ENCODE measurements at regions not wholly inside any gene's neighbourhood (a gene's known extent, or its start where the extent isn't known, plus 50 kb on each side); places are given as distances from the start of the nearest gene placed in this dataset.
A peak's percentile ranks its signal among the peaks of the same experiment; 100 is the strongest.

DNA sequence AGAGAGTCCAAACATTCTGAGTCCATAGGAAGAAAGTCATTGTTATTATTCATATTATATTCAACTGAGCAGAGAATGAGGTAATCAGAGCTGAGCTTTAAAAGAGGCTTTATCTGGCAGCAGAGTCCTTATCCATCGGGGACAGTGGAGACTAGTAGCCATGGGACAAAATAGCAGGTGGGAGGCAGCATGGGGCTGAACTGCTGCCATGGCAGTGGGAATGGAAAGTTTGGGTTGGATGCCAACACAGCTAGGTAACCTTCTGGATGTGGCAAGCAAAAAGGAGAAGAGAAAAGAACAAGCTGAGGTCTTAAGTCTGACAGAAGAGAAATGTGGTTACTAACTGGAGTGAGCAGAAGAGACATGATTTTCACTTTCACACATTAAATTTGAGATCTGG lies 71.0 kb upstream of the CDKN3 start:
- no peak for DNase-seq (ENCODE audit: low spot score)
- Histone ChIP-seq H3K4me1 (peaks cover 0 to 8% of the 10 kb centered on the region in 2 donors), H3K4me3 (no peak overlapping the region), H3K27me3 (no peaks in the 10 kb centered on the region), H3K36me3 (no peaks in the 10 kb centered on the region), H3K27ac (no peak overlapping the region), H3K9me3 (no peaks in the 10 kb centered on the region)
- TF ChIP-seq, protein P1, sequence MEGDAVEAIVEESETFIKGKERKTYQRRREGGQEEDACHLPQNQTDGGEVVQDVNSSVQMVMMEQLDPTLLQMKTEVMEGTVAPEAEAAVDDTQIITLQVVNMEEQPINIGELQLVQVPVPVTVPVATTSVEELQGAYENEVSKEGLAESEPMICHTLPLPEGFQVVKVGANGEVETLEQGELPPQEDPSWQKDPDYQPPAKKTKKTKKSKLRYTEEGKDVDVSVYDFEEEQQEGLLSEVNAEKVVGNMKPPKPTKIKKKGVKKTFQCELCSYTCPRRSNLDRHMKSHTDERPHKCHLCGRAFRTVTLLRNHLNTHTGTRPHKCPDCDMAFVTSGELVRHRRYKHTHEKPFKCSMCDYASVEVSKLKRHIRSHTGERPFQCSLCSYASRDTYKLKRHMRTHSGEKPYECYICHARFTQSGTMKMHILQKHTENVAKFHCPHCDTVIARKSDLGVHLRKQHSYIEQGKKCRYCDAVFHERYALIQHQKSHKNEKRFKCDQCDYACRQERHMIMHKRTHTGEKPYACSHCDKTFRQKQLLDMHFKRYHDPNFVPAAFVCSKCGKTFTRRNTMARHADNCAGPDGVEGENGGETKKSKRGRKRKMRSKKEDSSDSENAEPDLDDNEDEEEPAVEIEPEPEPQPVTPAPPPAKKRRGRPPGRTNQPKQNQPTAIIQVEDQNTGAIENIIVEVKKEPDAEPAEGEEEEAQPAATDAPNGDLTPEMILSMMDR (IDR thresholded peaks at IDR 0.05) = no peak

DNA sequence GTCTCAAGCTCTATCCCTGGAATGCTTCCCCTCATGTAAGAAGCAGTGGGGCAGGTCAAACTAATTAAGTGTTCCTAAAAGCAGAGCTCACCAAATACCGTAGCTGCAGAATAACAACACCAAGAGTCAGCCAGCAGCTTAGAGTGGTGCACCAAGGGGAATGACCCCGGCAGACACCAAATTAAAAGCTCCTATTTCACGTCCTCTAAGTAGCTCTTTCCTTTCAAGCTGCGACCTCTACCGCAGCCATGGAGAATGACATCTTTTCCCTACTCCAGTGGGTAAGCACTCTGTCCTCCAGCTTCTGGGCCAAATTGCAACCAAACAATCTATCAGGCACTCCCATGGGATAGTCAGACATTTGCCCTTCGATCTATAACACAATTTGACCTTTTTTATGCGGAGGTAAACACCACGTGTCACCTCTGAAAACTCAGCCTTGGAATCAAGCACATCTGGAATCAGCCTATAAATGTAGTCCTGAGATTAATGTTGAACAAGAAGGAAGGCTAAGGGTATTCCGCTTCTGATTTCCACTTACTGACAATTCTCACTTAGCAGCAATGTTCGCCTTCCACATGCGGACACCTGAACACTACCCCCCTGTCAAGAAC lies 67.6 kb upstream of the CDKN3 start:
- Histone ChIP-seq H3K27me3 (no peaks in the 10 kb centered on the region), H3K27ac (no peak overlapping the region), H3K4me3 (no peak overlapping the region), H3K4me1 (peaks cover 0 to 8% of the 10 kb centered on the region in 2 donors), H3K36me3 (no peaks in the 10 kb centered on the region), H3K9me3 (no peaks in the 10 kb centered on the region)
- DNase-seq (ENCODE audit: low spot score) = peak; percentile 68
- TF ChIP-seq, protein P1 (IDR thresholded peaks at IDR 0.05) = peak; percentile 76 to 78

DNA sequence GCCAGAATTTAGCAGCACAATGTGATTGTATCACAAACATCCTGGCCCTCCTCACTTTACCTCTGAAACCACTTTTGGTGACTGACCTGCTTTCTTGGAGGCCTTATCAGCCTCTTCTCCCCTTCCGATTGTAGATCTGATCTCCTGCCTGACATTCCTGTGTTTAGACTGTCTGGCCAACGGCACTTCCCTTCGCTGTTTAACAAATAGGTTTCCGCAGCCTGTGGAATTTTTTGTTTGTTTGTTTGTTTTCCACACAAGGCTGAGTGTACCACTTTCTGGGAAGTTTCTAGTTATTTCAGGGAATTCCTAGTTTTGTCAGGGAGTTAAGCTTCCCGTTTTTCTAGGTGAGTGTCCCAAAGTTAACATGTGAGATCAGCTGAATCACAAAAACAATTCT lies 65.9 kb upstream of the CDKN3 start:
- Histone ChIP-seq H3K4me3 (no peak overlapping the region), H3K36me3 (no peaks in the 10 kb centered on the region), H3K27ac (no peak overlapping the region), H3K4me1 (peaks cover 0 to 8% of the 10 kb centered on the region in 2 donors), H3K9me3 (no peaks in the 10 kb centered on the region), H3K27me3 (no peaks in the 10 kb centered on the region)
- DNase-seq (ENCODE audit: low spot score) = no peak
- TF ChIP-seq, protein P1 (IDR thresholded peaks at IDR 0.05) = no peak

DNA sequence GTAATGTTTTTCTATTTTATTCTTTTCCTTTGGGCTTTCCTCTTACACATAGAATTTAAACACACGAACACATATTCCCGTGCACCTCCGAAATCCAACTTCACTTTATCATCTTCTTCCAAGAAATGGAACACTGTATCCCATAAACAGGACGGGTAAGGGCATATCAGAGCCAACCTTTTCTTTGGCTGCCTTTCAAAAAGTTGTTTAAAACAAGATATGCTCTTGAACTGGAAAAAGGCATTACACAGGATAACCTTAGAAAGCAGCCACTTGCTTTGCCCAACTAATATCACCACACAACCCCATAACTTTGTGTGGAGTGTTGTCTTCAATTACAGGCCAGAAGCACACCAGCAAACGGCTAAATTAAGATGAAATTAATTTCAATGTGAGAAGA lies 65.3 kb upstream of the CDKN3 start:
- Histone ChIP-seq H3K27me3 (no peaks in the 10 kb centered on the region), H3K4me1 (peaks cover 0 to 8% of the 10 kb centered on the region in 2 donors), H3K4me3 (no peak overlapping the region), H3K36me3 (no peaks in the 10 kb centered on the region), H3K9me3 (no peaks in the 10 kb centered on the region), H3K27ac (no peak overlapping the region)
- TF ChIP-seq, protein P1 (IDR thresholded peaks at IDR 0.05) = no peak
- no peak for DNase-seq (ENCODE audit: low spot score)

DNA sequence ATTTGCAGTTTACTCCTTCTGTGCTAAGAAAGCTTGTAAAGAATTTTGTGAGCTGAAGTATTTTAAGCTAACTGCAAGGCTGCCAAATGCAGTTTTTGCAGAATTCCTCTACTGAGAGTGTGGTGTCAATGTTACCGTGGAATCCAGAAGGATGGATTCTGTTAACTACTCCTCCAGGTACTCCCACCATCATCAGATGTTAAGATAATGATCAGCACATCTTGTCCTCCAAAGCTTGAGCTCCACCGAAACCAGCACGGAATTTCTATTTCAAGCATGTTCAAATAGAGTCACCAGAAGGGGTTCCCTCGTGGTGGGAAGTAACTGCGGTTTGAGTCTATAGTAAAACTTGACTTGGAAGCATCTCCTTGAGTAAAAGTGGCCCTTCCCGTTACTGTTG lies 64.3 kb upstream of the CDKN3 start:
- DNase-seq (ENCODE audit: low spot score) = no peak
- Histone ChIP-seq H3K27me3 (no peaks in the 10 kb centered on the region), H3K36me3 (no peaks in the 10 kb centered on the region), H3K4me1 (peaks cover 0 to 8% of the 10 kb centered on the region in 2 donors), H3K4me3 (no peak overlapping the region), H3K27ac (no peak overlapping the region), H3K9me3 (no peaks in the 10 kb centered on the region)
- TF ChIP-seq, protein P1 (IDR thresholded peaks at IDR 0.05) = no peak

DNA sequence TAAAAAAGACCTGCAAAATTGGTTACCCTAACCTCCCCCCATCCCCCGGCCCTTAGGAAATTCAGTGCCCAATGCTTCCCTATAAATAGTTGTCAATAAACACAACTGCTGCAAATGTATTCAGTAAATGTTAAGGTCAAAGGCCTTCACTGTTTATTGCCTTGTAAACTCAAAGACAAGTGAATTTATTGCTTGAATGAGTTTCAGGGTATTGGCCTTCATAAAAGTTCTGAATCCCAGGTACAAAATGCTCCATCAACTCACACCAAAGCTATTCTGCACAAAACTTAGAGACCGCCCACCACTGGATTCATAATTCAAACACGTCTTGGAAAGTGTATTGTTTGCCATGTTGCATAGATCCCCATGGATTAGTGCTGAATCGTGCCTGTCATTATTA lies 63.3 kb upstream of the CDKN3 start:
- no peak for DNase-seq (ENCODE audit: low spot score)
- H3K4me3 ChIP-seq = no peak overlapping the region
- TF ChIP-seq, protein P1 (IDR thresholded peaks at IDR 0.05) = no peak
- H3K27ac ChIP-seq = no peak overlapping the region
- H3K27me3 ChIP-seq = no peaks in the 10 kb centered on the region
- no peaks in the 10 kb centered on the region for H3K36me3 ChIP-seq
- H3K9me3 ChIP-seq = no peaks in the 10 kb centered on the region
- H3K4me1 ChIP-seq = peaks cover 0 to 8% of the 10 kb centered on the region in 2 donors

Measured in right atrium auricular region (tissue), 2 donors.